ENCODE measurements at regions not wholly inside any gene's neighbourhood (a gene's known extent, or its start where the extent isn't known, plus 50 kb on each side); places are given as distances from the start of the nearest gene placed in this dataset.

DNA sequence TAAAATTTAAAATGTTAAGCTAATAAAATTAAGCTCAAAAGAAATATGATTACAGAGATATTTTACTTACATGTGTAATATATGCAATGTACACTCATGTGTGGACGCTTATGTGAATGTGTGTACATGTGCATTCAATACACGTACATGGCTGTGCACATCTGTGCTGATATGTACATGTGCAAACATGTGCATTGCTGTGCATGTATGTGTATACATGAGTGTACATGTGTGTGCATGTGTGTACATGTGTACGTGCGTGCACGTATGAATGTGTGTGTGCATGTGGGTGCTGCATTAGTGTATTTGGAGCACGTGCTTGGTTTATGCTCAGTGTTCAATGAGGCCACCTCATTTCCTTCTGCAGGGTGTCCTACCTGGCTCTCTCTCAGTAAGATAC, 88.2 kb upstream of the TMEM18 start:
- no peak overlapping the region for H3K27ac ChIP-seq (ENCODE audit: extremely low read depth, low read depth, low read length)

More for the DNA sequence above, 88.2 kb upstream of the TMEM18 start:
- CTCF ChIA-PET = no interaction called here
- Histone ChIP-seq H3K4me3 (ENCODE audit: low read depth, low read length) (no peak overlapping the region), H3K9me3 (ENCODE audit: control insufficient read depth, insufficient read depth, low read depth, low read length) (no peaks in the 10 kb centered on the region), H3K4me1 (ENCODE audit: control insufficient read depth, insufficient read depth, low read length) (no peaks in the 10 kb centered on the region), H3K36me3 (ENCODE audit: control insufficient read depth in 2 of 2, insufficient read depth in 1 of 2, low read length in 2 of 2) (no peaks in the 10 kb centered on the region)
- TF ChIP-seq, protein P1, sequence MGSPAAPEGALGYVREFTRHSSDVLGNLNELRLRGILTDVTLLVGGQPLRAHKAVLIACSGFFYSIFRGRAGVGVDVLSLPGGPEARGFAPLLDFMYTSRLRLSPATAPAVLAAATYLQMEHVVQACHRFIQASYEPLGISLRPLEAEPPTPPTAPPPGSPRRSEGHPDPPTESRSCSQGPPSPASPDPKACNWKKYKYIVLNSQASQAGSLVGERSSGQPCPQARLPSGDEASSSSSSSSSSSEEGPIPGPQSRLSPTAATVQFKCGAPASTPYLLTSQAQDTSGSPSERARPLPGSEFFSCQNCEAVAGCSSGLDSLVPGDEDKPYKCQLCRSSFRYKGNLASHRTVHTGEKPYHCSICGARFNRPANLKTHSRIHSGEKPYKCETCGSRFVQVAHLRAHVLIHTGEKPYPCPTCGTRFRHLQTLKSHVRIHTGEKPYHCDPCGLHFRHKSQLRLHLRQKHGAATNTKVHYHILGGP (tag by site-specific recombination; IDR thresholded peaks at IDR 0.05) = no peak
- no peak for TF ChIP-seq ZNF112 (tag by site-specific recombination; IDR thresholded peaks at IDR 0.05)
- TF ChIP-seq, protein P2, sequence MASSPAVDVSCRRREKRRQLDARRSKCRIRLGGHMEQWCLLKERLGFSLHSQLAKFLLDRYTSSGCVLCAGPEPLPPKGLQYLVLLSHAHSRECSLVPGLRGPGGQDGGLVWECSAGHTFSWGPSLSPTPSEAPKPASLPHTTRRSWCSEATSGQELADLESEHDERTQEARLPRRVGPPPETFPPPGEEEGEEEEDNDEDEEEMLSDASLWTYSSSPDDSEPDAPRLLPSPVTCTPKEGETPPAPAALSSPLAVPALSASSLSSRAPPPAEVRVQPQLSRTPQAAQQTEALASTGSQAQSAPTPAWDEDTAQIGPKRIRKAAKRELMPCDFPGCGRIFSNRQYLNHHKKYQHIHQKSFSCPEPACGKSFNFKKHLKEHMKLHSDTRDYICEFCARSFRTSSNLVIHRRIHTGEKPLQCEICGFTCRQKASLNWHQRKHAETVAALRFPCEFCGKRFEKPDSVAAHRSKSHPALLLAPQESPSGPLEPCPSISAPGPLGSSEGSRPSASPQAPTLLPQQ (tag by site-specific recombination; IDR thresholded peaks at IDR 0.05) = no peak
- no peak for TF ChIP-seq PRDM6 (tag by site-specific recombination; IDR thresholded peaks at IDR 0.05)
- TF ChIP-seq, protein P3, sequence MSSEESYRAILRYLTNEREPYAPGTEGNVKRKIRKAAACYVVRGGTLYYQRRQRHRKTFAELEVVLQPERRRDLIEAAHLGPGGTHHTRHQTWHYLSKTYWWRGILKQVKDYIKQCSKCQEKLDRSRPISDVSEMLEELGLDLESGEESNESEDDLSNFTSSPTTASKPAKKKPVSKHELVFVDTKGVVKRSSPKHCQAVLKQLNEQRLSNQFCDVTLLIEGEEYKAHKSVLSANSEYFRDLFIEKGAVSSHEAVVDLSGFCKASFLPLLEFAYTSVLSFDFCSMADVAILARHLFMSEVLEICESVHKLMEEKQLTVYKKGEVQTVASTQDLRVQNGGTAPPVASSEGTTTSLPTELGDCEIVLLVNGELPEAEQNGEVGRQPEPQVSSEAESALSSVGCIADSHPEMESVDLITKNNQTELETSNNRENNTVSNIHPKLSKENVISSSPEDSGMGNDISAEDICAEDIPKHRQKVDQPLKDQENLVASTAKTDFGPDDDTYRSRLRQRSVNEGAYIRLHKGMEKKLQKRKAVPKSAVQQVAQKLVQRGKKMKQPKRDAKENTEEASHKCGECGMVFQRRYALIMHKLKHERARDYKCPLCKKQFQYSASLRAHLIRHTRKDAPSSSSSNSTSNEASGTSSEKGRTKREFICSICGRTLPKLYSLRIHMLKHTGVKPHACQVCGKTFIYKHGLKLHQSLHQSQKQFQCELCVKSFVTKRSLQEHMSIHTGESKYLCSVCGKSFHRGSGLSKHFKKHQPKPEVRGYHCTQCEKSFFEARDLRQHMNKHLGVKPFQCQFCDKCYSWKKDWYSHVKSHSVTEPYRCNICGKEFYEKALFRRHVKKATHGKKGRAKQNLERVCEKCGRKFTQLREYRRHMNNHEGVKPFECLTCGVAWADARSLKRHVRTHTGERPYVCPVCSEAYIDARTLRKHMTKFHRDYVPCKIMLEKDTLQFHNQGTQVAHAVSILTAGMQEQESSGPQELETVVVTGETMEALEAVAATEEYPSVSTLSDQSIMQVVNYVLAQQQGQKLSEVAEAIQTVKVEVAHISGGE (tag by site-specific recombination; conservative IDR thresholded peaks at IDR 0.05; ENCODE audit: low read depth) = no peak
- TF ChIP-seq ZFP69B (tag by site-specific recombination; IDR thresholded peaks at IDR 0.05) = no peak
- no peak for TF ChIP-seq ZNF23 (tag by site-specific recombination; IDR thresholded peaks at IDR 0.05; ENCODE audit: borderline replicate concordance)
- TF ChIP-seq MEIS1 (CRISPR knock-in tag; IDR thresholded peaks at IDR 0.05; ENCODE audit: borderline replicate concordance) = no peak
- TF ChIP-seq, protein P4, sequence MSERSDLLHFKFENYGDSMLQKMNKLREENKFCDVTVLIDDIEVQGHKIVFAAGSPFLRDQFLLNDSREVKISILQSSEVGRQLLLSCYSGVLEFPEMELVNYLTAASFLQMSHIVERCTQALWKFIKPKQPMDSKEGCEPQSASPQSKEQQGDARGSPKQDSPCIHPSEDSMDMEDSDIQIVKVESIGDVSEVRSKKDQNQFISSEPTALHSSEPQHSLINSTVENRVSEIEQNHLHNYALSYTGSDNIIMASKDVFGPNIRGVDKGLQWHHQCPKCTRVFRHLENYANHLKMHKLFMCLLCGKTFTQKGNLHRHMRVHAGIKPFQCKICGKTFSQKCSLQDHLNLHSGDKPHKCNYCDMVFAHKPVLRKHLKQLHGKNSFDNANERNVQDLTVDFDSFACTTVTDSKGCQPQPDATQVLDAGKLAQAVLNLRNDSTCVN (tag by site-specific recombination; optimal IDR thresholded peaks at IDR 0.05) = no peak
- no peak for TF ChIP-seq ZNF121 (tag by site-specific recombination; IDR thresholded peaks at IDR 0.05)
- TF ChIP-seq FEZF1 (tag by site-specific recombination; IDR thresholded peaks at IDR 0.05) = no peak
- no peak for TF ChIP-seq ZNF747 (tag by site-specific recombination; IDR thresholded peaks at IDR 0.05)
- TF ChIP-seq ZNF148 (tag by site-specific recombination; IDR thresholded peaks at IDR 0.05; ENCODE audit: borderline replicate concordance) = no peak
- no peak for TF ChIP-seq KLF8 (tag by site-specific recombination; IDR thresholded peaks at IDR 0.05)
- no peak for TF ChIP-seq KLF10 (tag by site-specific recombination; IDR thresholded peaks at IDR 0.05)
- TF ChIP-seq ZNF544 (tag by site-specific recombination; IDR thresholded peaks at IDR 0.05) = no peak
- POLR2A ChIA-PET = no interaction called here
